Mucosa of stomach (tissue), 1 donor: ENCODE measurements at regions not wholly inside any gene's neighbourhood (a gene's known extent, or its start where the extent isn't known, plus 50 kb on each side); places are given as distances from the start of the nearest gene placed in this dataset.
"Not testable (repeated sequence)": the region's sequence is repeated elsewhere in the genome, so short reads cannot be mapped to it uniquely, and the experiment has no call there.

Experiments used
- H3K27me3 ChIP-seq: one replicate; pipeline ENCODE4 v1.7.0; 2013; ENCODE audit warnings: mild to moderate bottlenecking, low read length; ENCODE audit not compliant: control insufficient read depth, insufficient read depth
- H3K36me3 ChIP-seq: one replicate; pipeline ENCODE4 v1.7.0; 2013; ENCODE audit warnings: low read length; ENCODE audit not compliant: control insufficient read depth, insufficient read depth
- H3K4me1 ChIP-seq: one replicate; pipeline ENCODE4 v1.7.0; 2013; ENCODE audit warnings: mild to moderate bottlenecking, low read length; ENCODE audit not compliant: control insufficient read depth, insufficient read depth
- H3K4me3 ChIP-seq: one replicate; pipeline ENCODE4 v1.7.0; 2013; ENCODE audit warnings: low read length
- H3K9ac ChIP-seq: one replicate; pipeline ENCODE4 v1.7.0; 2013; ENCODE audit warnings: mild to moderate bottlenecking, low read length, moderate library complexity
- H3K9me3 ChIP-seq: one replicate; pipeline ENCODE4 v1.7.0; 2013; ENCODE audit warnings: mild to moderate bottlenecking, low read length, moderate library complexity; ENCODE audit not compliant: control insufficient read depth
- donor health status: Pancreatic carcinoma.

GRCh38 chr10:23897267-23897666 is 311.7 kb upstream of the KIAA1217 start:
- Histone ChIP-seq H3K9ac (no peak overlapping the region), H3K36me3 (no peaks in the 10 kb centered on the region), H3K4me1 (no peaks in the 10 kb centered on the region)

DNA sequence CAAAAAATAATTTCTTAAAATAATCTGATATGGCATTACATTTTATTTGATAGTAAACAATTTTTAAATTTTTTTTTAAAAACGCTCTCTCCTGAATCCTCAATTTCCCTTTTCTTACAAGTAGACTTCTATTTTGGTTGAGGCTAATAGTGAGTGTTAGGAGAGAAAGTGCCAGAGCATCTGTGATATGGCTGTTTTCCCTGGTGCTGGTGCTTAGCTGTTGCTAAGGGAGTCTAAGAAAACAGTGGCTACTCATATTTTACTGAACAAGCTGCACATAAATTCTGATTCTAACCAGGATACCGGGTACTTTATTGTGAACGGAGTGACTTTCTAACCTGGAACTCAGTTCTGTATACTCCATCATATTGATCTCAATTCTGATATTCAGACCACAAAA is 311.1 kb upstream of the KIAA1217 start:
- no peaks in the 10 kb centered on the region for H3K4me1 ChIP-seq
- no peaks in the 10 kb centered on the region for H3K9me3 ChIP-seq
- no peaks in the 10 kb centered on the region for H3K36me3 ChIP-seq
- H3K9ac ChIP-seq = no peak overlapping the region
- H3K27me3 ChIP-seq = no peaks in the 10 kb centered on the region
- no peak overlapping the region for H3K4me3 ChIP-seq

More at GRCh38 chr10:23897267-23897666, 311.7 kb upstream of the KIAA1217 start:
- no peak overlapping the region for H3K4me3 ChIP-seq
- H3K9me3 ChIP-seq = no peaks in the 10 kb centered on the region
- H3K27me3 ChIP-seq = no peaks in the 10 kb centered on the region

- Histone ChIP-seq H3K9ac (no peak overlapping the region), H3K9me3 (no peaks in the 10 kb centered on the region), H3K4me1 (no peaks in the 10 kb centered on the region), H3K4me3 (no peak overlapping the region), H3K36me3 (no peaks in the 10 kb centered on the region), H3K27me3 (no peaks in the 10 kb centered on the region)
Observed at GRCh38 chr10:23899166-23899565, 309.8 kb upstream of the KIAA1217 start.

GRCh38 chr10:23910291-23910690 is 298.6 kb upstream of the KIAA1217 start:
- no peak overlapping the region for H3K4me3 ChIP-seq
- H3K27me3 ChIP-seq = no peaks in the 10 kb centered on the region
- no peak overlapping the region for H3K9ac ChIP-seq
- no peaks in the 10 kb centered on the region for H3K9me3 ChIP-seq
- H3K4me1 ChIP-seq = no peaks in the 10 kb centered on the region
- no peaks in the 10 kb centered on the region for H3K36me3 ChIP-seq

DNA sequence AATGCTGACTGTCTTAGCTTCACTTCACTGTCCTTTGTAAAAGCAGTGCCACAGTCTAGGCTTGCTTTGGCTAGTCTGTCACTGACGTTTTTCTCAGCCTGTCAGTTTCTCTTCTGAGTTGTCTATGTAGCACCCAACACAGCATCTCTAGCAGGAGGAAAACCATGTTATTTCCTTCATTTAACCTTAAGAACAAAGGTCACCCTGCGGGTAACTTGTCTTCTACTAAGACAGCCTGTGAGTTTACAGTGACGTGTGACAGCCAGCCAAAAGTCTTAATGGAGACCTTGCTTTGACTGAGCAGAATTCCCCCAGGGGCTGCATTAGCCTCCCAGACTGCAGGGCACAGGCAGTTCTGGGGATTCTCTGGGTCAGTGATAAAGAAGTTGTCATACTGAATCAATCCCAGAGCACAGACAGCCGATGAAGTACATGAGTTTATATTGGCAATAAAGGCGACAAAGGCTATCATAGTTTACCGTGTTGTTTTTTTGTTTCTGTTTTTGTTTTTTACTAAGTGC is 296.0 kb upstream of the KIAA1217 start:
- no peak overlapping the region for H3K9ac ChIP-seq
- H3K9me3 ChIP-seq = no peaks in the 10 kb centered on the region
- H3K4me1 ChIP-seq = no peaks in the 10 kb centered on the region
- H3K36me3 ChIP-seq = no peaks in the 10 kb centered on the region
- no peak overlapping the region for H3K4me3 ChIP-seq
- no peaks in the 10 kb centered on the region for H3K27me3 ChIP-seq

DNA sequence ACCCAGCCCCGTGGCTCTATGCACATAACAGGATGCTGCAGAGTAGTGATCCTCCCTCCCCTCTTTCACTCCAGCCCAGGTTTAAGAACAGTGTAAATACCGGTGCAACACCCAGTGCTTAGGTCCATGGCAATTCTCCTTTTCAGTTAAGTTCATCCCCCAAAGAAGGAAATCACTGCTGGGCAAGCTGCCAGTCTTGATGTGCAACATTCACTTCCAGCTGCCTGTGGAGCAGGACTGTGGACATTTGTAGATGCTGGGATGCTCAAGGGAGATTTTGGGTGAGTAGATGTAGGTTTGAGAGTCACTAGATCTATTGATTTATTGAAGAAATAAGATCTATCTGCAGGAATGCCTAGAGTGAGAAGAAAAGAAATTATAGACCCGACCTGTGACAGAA is 294.3 kb upstream of the KIAA1217 start:
- Histone ChIP-seq H3K4me3 (no peak overlapping the region), H3K9ac (no peak overlapping the region), H3K36me3 (no peaks in the 10 kb centered on the region), H3K27me3 (no peaks in the 10 kb centered on the region), H3K9me3 (no peaks in the 10 kb centered on the region), H3K4me1 (no peaks in the 10 kb centered on the region)

DNA sequence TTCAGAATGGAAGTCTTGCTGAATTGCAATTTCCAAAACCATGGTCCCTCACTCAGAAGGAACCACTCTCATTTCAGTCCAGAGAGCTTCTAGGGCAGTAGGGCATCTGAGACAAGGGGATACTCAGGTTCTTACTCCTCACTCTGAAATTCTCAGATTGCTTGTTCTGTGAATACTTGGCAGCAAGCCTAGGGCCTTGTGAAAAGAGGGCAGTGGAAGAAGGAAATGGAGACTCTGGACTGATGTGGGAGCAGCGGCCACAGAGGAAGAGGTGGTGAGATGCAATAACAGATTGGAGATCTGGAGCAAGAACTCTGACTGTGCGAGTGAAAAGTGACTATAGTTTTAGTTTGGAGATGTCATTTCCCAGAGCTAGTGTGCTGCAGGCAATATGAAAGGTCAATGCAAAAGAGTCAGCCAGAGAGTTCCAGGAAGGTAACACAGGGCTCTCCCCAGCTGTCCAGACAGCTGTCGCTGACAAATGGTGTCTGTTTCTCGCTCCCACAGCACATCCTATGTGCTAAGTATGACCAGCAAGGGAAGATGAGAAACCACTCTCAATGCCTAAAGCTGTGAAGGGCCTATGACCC is 291.6 kb upstream of the KIAA1217 start:
- Histone ChIP-seq H3K9ac (no peak overlapping the region), H3K27me3 (no peaks in the 10 kb centered on the region), H3K4me3 (no peak overlapping the region), H3K4me1 (no peaks in the 10 kb centered on the region), H3K9me3 (no peaks in the 10 kb centered on the region), H3K36me3 (no peaks in the 10 kb centered on the region)

DNA sequence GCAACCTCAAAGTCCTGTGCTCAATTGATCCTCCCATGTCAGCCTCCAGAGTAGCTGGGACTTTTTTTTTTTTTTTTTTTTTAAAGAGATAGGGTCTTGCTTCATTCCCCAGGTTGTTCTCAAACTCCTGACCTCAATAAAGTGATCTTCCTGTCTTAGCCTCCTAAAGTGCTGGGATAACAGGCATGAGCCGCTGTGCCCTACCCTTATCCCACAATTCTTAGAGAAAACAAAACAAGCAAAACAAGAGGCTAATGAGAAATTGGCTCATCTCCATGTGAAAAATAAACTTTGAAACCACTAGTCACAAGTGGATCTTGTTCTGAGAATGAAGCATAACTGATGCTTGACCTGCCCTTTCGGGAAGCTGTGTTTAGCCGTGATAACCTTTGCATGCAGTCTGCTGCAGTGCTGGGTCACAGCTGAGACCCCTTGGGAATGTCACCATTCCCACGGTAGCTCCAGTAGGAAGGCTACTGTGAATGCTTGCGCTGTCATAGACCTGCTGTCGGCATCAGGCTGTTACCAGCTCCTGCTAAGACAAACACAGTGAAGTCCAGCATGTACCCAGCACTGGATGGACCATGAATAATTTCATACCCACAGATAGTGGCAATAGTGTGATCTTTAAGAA is 290.7 kb upstream of the KIAA1217 start:
- Histone ChIP-seq H3K27me3 (no peaks in the 10 kb centered on the region), H3K4me1 (no peaks in the 10 kb centered on the region), H3K4me3 (no peak overlapping the region), H3K9ac (no peak overlapping the region), H3K9me3 (no peaks in the 10 kb centered on the region), H3K36me3 (no peaks in the 10 kb centered on the region)

GRCh38 chr10:23918839-23919238 is 290.1 kb upstream of the KIAA1217 start:
- no peaks in the 10 kb centered on the region for H3K4me1 ChIP-seq
- H3K36me3 ChIP-seq = no peaks in the 10 kb centered on the region
- no peak overlapping the region for H3K9ac ChIP-seq

DNA sequence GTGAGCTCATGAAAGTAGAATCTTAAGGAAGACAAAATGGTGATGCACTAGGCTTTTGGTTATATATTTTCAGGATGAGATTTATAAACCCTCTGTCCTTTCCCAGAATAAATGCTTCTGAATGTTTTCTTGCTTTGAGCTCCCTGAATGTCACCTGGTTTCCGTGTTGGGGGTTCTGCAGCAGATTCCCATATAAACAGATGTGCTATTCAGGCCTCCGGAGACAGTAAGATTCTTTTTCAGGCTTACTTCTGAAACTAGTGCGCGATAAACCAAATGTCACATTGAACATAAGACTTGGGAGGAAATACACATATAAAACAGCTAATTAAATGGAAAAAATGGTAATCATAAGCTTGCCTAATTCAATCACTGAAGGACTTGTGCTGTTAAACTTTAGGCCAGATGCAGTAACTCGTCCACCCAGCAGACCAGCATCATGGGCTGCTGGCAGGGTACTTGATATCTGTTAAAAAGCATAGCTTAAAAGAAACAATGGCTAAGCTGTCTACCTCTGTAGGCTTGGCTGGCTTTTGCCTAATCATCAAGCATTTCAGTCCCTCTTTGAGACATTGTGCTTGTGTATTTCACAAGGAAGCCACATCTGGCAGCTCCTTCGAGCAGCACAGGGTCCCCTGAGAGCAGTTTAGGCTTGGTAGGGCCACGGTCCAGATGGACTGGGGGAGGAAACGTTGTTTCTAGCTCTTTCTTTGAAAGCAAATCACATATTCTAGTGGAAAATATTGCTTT is 281.2 kb upstream of the KIAA1217 start:
- H3K4me3 ChIP-seq = no peak overlapping the region

More at GRCh38 chr10:23918839-23919238, 290.1 kb upstream of the KIAA1217 start:
- Histone ChIP-seq H3K9me3 (no peaks in the 10 kb centered on the region), H3K4me3 (no peak overlapping the region), H3K27me3 (no peaks in the 10 kb centered on the region)

DNA sequence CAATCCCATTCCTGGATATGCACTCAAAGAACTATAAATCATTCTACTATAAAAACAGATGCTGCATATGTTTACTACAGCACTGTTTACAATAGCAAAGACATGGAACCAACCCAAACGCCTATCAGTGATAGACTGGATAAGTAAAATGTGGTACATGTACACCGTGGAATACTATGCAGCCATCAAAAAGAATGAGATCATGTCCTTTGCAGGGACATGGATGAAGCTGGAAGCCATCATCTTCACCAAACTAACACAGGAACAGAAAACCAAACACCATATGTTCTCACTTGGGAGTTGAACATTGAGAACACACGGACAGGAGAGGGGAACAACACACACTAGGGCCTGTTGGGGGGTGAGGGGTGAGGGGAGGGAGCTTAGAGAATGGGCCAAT is 274.9 kb upstream of the KIAA1217 start:
- not testable (repeated sequence) for H3K9ac ChIP-seq, H3K4me1 ChIP-seq, H3K4me3 ChIP-seq, H3K9me3 ChIP-seq, H3K36me3 ChIP-seq, H3K27me3 ChIP-seq

More for the DNA sequence above, 281.2 kb upstream of the KIAA1217 start:
- Histone ChIP-seq H3K4me1 (no peaks in the 10 kb centered on the region), H3K36me3 (no peaks in the 10 kb centered on the region), H3K27me3 (no peaks in the 10 kb centered on the region), H3K9me3 (no peaks in the 10 kb centered on the region), H3K9ac (no peak overlapping the region)

- Histone ChIP-seq H3K4me3 (no peak overlapping the region), H3K9ac (no peak overlapping the region), H3K36me3 (no peaks in the 10 kb centered on the region), H3K27me3 (no peaks in the 10 kb centered on the region), H3K9me3 (no peaks in the 10 kb centered on the region), H3K4me1 (no peaks in the 10 kb centered on the region)
Observed at GRCh38 chr10:23945845-23946244, 263.1 kb upstream of the KIAA1217 start.
